A549 (cell line): ENCODE measurements at regions not wholly inside any gene's neighbourhood (a gene's known extent, or its start where the extent isn't known, plus 50 kb on each side); places are given as distances from the start of the nearest gene placed in this dataset.

Experiments
- ATAC-seq, 2 experiments: fragments of 200-7000 bp in 1 of 2; fragments of >200 bp in 1 of 2; cut with Nextera tagmentation in 1 of 2; cut with Tn5 transposase in 1 of 2; 3 replicates each; pipeline versions ENCODE4 v1.8.0 to v1.9.1; 2018 to 2020; ENCODE audit warnings: mild to moderate bottlenecking in 1 of 2, moderate library complexity in 1 of 2
- CTCF ChIA-PET: fragments of 300-600 bp; sonication (Branson Sonifier 250); formaldehyde crosslinking; extraction: SDS; loops from one replicate; lab custom pipeline; 2021; ENCODE audit warnings: antibody characterized with exemption, inconsistent platforms; lab: Yijun Ruan, JAX
- POLR2A ChIA-PET: fragments of 350-600 bp; formaldehyde crosslinking; extraction: SDS; loops from one replicate; lab custom pipeline; 2021; ENCODE audit warnings: antibody characterized with exemption, inconsistent platforms; lab: Yijun Ruan, JAX
- DNase-seq, 2 experiments: peaks; one replicate each; pipeline versions ENCODE4 v3.0.0 to v3.0.0-alpha.2; 2011 to 2016; ENCODE audit warnings: low read depth in 1 of 2, low spot score in 1 of 2
- FAIRE-seq: peaks from 2 replicates; lab custom pipeline; 2011; peaks lifted over from hg19 to GRCh38; lab: Jason Lieb, UNC
- H3K27ac ChIP-seq, 2 experiments: fragments of >200 bp; sonication (Bioruptor Twin); formaldehyde crosslinking; 3 replicates each; pipeline ENCODE4 v1.5.1; 2016 to 2017
- H3K4me1 ChIP-seq: fragments of >200 bp; sonication (Bioruptor Twin); formaldehyde crosslinking; 3 replicates; pipeline ENCODE4 v1.6.1; 2016
- H3K4me2 ChIP-seq: fragments of >200 bp; sonication (Bioruptor Twin); formaldehyde crosslinking; 3 replicates; pipeline ENCODE4 v1.6.1; 2016
- H3K4me3 ChIP-seq: fragments of >200 bp; sonication (Bioruptor Twin); formaldehyde crosslinking; 3 replicates; pipeline ENCODE4 v1.5.1; 2016
- H3K9me3 ChIP-seq: fragments of >200 bp; sonication (Bioruptor Twin); formaldehyde crosslinking; 3 replicates; pipeline ENCODE4 v1.6.1; 2016
- CEBPB ChIP-seq, 2 experiments: fragments of >200 bp in 1 of 2; sonication (Bioruptor Twin) in 1 of 2; formaldehyde crosslinking in 1 of 2; IDR thresholded peaks; 2 replicates each; pipeline ENCODE4 v1.6.1; 2012 to 2016
- EHF ChIP-seq: fragments of 250-450 bp; sonication (Bioruptor Pico); IDR thresholded peaks from 2 replicates; pipeline ENCODE4 v1.5.0; 2020; ENCODE audit warnings: mild to moderate bottlenecking
- EHMT2 ChIP-seq: fragments of 200-600 bp; sonication (generic); IDR thresholded peaks from 2 replicates; pipeline ENCODE4 v1.6.1; 2016; ENCODE audit warnings: antibody characterized with exemption, low read depth, mild to moderate bottlenecking, moderate library complexity
- EP300 ChIP-seq, 2 experiments: fragments of >200 bp; sonication (Bioruptor Twin); formaldehyde crosslinking; IDR thresholded peaks; 2 replicates in 1 of 2; 3 replicates in 1 of 2; pipeline ENCODE4 v1.6.1; 2016 to 2017
- KDM1A ChIP-seq: fragments of 200-600 bp; sonication (generic); IDR thresholded peaks from 2 replicates; pipeline ENCODE4 v1.6.1; 2016; ENCODE audit warnings: low read depth, mild to moderate bottlenecking
- KDM5A ChIP-seq: fragments of 200-600 bp; sonication (generic); IDR thresholded peaks from 2 replicates; pipeline ENCODE4 v1.6.1; 2016; ENCODE audit warnings: antibody characterized with exemption, mild to moderate bottlenecking
- MAFK ChIP-seq: fragments of 450-650 bp; IDR thresholded peaks from 2 replicates; pipeline ENCODE4 v1.6.1; 2014; ENCODE audit not compliant: partially characterized antibody
- PHF8 ChIP-seq: fragments of 200-600 bp; sonication (generic); IDR thresholded peaks from 2 replicates; pipeline ENCODE4 v1.6.1; 2016; ENCODE audit warnings: low read depth, mild to moderate bottlenecking, antibody characterized with exemption, moderate library complexity, borderline replicate concordance
- RAD21 ChIP-seq, 2 experiments: fragments of >200 bp in 1 of 2; sonication (Bioruptor Twin) in 1 of 2; formaldehyde crosslinking in 1 of 2; IDR thresholded peaks in 1 of 2; conservative IDR thresholded peaks in 1 of 2; 2 replicates in 1 of 2; 3 replicates in 1 of 2; pipeline ENCODE4 v1.6.1; 2012 to 2018; ENCODE audit warnings: inconsistent platforms in 1 of 2
- RFX5 ChIP-seq: fragments of 450-650 bp; IDR thresholded peaks from 2 replicates; pipeline ENCODE4 v1.7.1; 2014; ENCODE audit warnings: antibody characterized with exemption, mild to moderate bottlenecking, moderate library complexity
- RNF2 ChIP-seq: fragments of 200-600 bp; sonication (generic); IDR thresholded peaks from 2 replicates; pipeline ENCODE4 v1.6.1; 2016; ENCODE audit warnings: low read depth, mild to moderate bottlenecking, antibody characterized with exemption, moderate library complexity, borderline replicate concordance
- TP53 ChIP-seq: fragments of 250-450 bp; sonication (Bioruptor Pico); IDR thresholded peaks from 2 replicates; pipeline ENCODE4 v1.5.0; 2021; ENCODE audit warnings: mild to moderate bottlenecking, moderate library complexity
- ZNF302 ChIP-seq: fragments of 250-450 bp; sonication (Bioruptor Pico); IDR thresholded peaks from 2 replicates; pipeline ENCODE4 v1.9.0; 2021; ENCODE audit warnings: inconsistent platforms, mild to moderate bottlenecking, moderate library complexity
- WGBS: methylation state at CpG from one replicate; pipeline ENCODE4 v1.1.6; 2017; ENCODE audit errors: missing lambda C conversion rate; 5-methylcytosine and 5-hydroxymethylcytosine counted together
- TF ChIP-seq, protein P1 (sequence below): IDR thresholded peaks from 2 replicates; pipeline ENCODE4 v1.6.1; 2012; ENCODE audit warnings: low read depth, borderline replicate concordance
- TF ChIP-seq, protein P2 (sequence below): fragments of 450-650 bp; IDR thresholded peaks from 2 replicates; pipeline ENCODE4 v1.6.1; 2014; ENCODE audit warnings: antibody characterized with exemption
- TF ChIP-seq, protein P3 (sequence below): fragments of >200 bp; sonication (Bioruptor Twin); formaldehyde crosslinking; IDR thresholded peaks from 2 replicates; pipeline ENCODE4 v1.6.1; 2016
- TF ChIP-seq, protein P4 (sequence below): IDR thresholded peaks from 2 replicates; pipeline ENCODE4 v1.6.1; 2012

DNA sequence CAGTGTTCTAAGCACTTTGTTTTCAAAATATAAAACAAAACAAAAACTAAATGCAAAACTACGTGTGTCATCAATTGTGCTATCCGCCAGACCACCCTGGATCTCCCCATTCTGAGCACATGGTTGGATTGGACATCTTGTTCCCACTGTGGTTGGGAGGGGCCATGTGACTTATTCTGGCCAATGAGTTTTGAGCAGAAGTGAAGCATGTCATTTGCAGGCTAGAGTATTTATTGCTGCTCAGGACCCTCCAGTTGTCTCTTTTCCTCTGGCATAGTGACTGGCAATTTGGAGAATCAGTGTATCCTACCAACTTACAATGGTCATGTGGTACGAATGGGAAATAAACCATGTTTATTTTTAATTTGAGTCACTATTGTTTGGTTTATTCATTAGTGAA is 70.2 kb upstream of the ST8SIA2 start:
- FAIRE-seq, result no peak

DNA sequence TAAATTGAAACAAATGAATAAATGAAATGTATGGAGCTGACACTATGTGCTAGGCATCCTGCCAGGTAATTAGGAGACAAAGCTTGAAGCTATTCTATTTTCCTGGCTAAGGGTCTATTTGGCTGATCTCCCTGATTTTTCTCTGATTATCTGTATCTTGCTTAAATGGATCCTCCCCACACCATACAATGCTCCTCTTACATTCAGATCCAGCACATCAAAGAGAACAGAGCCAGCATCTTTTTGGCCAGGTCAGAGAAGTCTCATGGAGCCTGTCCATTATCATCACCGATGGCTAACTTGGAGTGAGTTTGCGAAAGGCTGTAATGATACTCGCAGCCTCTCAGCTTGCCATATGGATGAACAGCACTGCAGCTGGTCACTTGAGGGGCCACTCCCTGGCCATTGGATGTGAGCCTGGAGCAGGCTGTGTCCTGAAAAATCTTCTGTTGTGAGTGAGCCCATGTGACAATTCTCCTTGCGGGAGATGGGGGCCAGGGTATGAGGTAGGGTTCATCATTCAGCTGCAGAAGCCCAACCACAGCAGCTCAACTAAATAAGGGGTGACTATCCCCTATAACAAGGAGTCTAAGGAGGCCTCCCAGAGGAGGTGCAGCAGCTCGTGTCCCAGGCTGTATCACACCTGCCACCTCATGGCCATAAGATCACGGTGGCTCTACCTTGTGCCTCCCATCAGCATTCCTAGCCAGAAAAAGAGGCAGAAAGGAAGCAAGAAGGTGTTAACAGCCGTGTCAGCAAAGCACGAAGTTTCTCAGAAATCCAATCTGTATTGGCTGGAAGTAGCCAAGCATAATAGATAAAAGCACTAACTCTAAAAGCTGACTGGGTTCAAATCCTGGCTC is 69.3 kb upstream of the ST8SIA2 start:
- ChIA-PET POLR2A (no interaction called here), CTCF (interaction anchor here (0.8 to 1.2 kb wide), 2 partner anchors 23 to 47 kb away, joined by 3 to 4 read pairs; no protein-coding TSS in a partner anchor)
- TF ChIP-seq, protein P1, sequence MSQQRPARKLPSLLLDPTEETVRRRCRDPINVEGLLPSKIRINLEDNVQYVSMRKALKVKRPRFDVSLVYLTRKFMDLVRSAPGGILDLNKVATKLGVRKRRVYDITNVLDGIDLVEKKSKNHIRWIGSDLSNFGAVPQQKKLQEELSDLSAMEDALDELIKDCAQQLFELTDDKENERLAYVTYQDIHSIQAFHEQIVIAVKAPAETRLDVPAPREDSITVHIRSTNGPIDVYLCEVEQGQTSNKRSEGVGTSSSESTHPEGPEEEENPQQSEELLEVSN, result no peak
- TF ChIP-seq, protein P2, sequence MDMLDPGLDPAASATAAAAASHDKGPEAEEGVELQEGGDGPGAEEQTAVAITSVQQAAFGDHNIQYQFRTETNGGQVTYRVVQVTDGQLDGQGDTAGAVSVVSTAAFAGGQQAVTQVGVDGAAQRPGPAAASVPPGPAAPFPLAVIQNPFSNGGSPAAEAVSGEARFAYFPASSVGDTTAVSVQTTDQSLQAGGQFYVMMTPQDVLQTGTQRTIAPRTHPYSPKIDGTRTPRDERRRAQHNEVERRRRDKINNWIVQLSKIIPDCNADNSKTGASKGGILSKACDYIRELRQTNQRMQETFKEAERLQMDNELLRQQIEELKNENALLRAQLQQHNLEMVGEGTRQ, result no peak
- WGBS, result 22% methylated on average over 8 of the region's 8 CpGs
- DNase-seq, result no peak
- Histone ChIP-seq H3K27ac (no peak overlapping the region), H3K9me3 (no peaks in the 10 kb centered on the region; the same call in 2 of the 3 replicates), H3K4me3 (no peak overlapping the region), H3K4me2 (no peak overlapping the region), H3K4me1 (no peaks in the 10 kb centered on the region)
- FAIRE-seq, result no peak
- ATAC-seq, result no peak

More for the DNA sequence above, 70.2 kb upstream of the ST8SIA2 start:
- no peak overlapping the region for H3K4me3 ChIP-seq
- ChIA-PET CTCF (interaction anchor here (0.8 kb wide), 2 partner anchors 8 to 46 kb away, joined by 3 read pairs; no protein-coding TSS in a partner anchor), POLR2A (no interaction called here)
- H3K9me3 ChIP-seq, result no peaks in the 10 kb centered on the region; the same call in 2 of the 3 replicates
- no peak overlapping the region for H3K27ac ChIP-seq
- WGBS, result 3% methylated on average over 3 of the region's 3 CpGs
- TF ChIP-seq EP300 (IDR thresholded peaks at IDR 0.05), result no peak
- TF ChIP-seq, protein P2, result peak; percentile 16; the same call in 1 of the 2 replicates
- H3K4me1 ChIP-seq, result no peaks in the 10 kb centered on the region
- ATAC-seq, result no peak
- DNase-seq, result no peak
- H3K4me2 ChIP-seq, result no peak overlapping the region

DNA sequence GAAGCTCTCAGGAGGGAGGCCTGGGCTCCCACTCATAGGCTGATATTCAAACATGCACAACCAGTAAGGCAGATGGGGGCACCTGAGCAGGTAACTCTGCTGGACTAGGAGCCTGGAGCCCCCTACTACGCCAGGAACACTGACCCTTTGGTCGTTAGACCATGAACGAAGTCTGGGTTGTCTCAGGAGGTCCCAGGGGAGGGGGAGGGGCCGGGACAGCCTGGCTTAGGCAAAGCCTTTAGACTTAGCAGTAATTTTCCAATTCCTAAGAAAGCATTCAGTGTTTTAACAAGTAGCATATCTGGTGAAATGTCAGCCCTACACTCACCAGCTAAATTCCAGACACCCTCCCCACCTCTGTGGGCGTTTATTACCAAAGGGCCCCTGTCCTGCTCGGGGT is 67.4 kb upstream of the ST8SIA2 start:
- Histone ChIP-seq H3K27ac (no peak overlapping the region), H3K9me3 (peaks cover 5% of the 10 kb centered on the region; the same call in 2 of the 3 replicates), H3K4me1 (no peaks in the 10 kb centered on the region), H3K4me3 (no peak overlapping the region), H3K4me2 (no peak overlapping the region)
- 2% methylated on average over 6 of the region's 6 CpGs for WGBS
- FAIRE-seq (no peak), ATAC-seq (no peak), DNase-seq (no peak)
- ChIA-PET CTCF (interaction anchor here (1.5 kb wide), 1 partner anchor 18 kb away, joined by 3 read pairs; no protein-coding TSS in a partner anchor), POLR2A (no interaction called here)
- TF ChIP-seq, protein P3, sequence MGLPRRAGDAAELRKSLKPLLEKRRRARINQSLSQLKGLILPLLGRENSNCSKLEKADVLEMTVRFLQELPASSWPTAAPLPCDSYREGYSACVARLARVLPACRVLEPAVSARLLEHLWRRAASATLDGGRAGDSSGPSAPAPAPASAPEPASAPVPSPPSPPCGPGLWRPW, result no peak
- TF ChIP-seq EHF (CRISPR knock-in tag) (no peak), EP300 (IDR thresholded peaks at IDR 0.05) (no peak), EHMT2 (no peak), RAD21 (conservative IDR thresholded peaks at IDR 0.05 in 1 of 2, IDR thresholded peaks at IDR 0.05 in 1 of 2) (no peak), TP53 (CRISPR knock-in tag) (no peak), RFX5 (no peak), CEBPB (IDR thresholded peaks at IDR 0.05) (no peak), PHF8 (no peak), ZNF302 (CRISPR knock-in tag) (no peak)
- TF ChIP-seq, all 56 proteins: peak for 0

DNA sequence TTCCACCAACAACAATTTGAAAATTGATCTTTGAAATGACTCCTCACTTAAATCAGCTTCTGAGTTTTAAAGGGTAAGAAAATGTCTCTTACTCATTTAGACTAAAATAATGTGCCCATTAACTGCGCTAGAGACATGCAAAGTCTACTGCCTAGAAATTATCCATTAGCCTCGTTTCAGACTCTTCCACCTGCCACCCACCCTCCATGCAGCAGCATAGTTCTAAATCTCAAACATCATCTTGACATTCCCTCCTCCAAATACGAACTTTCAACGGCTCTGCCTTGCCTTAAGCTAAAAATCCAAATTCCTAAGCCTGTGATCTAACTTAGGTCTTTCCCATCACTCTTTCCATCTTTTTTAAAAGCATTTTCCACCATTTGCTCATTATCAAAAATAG is 66.6 kb upstream of the ST8SIA2 start:
- peaks cover 9% of the 10 kb centered on the region for H3K9me3 ChIP-seq
- H3K4me2 ChIP-seq, result no peak overlapping the region
- H3K4me3 ChIP-seq, result no peak overlapping the region
- H3K27ac ChIP-seq, result no peak overlapping the region
- POLR2A ChIA-PET, result no interaction called here
- CTCF ChIA-PET, result interaction anchor here (1.5 kb wide), 1 partner anchor 18 kb away, joined by 3 read pairs; no protein-coding TSS in a partner anchor
- no peak for ATAC-seq
- WGBS, result 9% methylated on average over 4 of the region's 4 CpGs
- no peak for FAIRE-seq
- no peaks in the 10 kb centered on the region for H3K4me1 ChIP-seq
- no peak for DNase-seq
- TF ChIP-seq MAFK (no peak), KDM5A (no peak), KDM1A (no peak), RFX5 (no peak), EHF (CRISPR knock-in tag) (no peak), RNF2 (no peak)
- TF ChIP-seq, protein P4, sequence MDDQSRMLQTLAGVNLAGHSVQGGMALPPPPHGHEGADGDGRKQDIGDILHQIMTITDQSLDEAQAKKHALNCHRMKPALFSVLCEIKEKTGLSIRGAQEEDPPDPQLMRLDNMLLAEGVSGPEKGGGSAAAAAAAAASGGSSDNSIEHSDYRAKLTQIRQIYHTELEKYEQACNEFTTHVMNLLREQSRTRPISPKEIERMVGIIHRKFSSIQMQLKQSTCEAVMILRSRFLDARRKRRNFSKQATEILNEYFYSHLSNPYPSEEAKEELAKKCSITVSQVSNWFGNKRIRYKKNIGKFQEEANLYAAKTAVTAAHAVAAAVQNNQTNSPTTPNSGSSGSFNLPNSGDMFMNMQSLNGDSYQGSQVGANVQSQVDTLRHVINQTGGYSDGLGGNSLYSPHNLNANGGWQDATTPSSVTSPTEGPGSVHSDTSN, result no peak
